K562 (cell line): ENCODE measurements at regions not wholly inside any gene's neighbourhood (a gene's known extent, or its start where the extent isn't known, plus 50 kb on each side); places are given as distances from the start of the nearest gene placed in this dataset.

Experiments used
- ATAC-seq: fragments of 200-7000 bp; cut with Tn5 transposase; 3 replicates; pipeline ENCODE4 v1.9.1; 2020; ENCODE audit warnings: moderate library complexity
- BruUV-seq: library from RNA; stranded (reverse); fragments of 400-500 nt; replicated peaks from 2 replicates; lab custom pipeline; 2021; lab: Mats Ljungman, UMichigan
- CTCF ChIA-PET: fragments of 300-600 bp; formaldehyde crosslinking; extraction: SDS; loops from one replicate; lab custom pipeline; 2021; ENCODE audit warnings: low intra/inter-chr PET ratio; lab: Yijun Ruan, JAX
- POLR2A ChIA-PET: fragments of 300-600, 350-650 bp; sonication (Branson Sonifier 250); formaldehyde crosslinking; extraction: SDS; loops from one replicate; lab custom pipeline; 2021; ENCODE audit warnings: antibody characterized with exemption, inconsistent platforms; lab: Yijun Ruan, JAX
- DNase-seq, 4 experiments: peaks; one replicate each; pipeline versions ENCODE4 v3.0.0 to v3.0.0-alpha.2; 2011 to 2018; ENCODE audit warnings: low spot score in 3 of 4, mixed read lengths in 3 of 4; ENCODE audit errors: extremely low read depth in 1 of 4
- FAIRE-seq: peaks from 2 replicates; lab custom pipeline; 2011; peaks lifted over from hg19 to GRCh38; lab: Jason Lieb, UNC
- H2AFZ ChIP-seq: 2 replicates; pipeline ENCODE4 v1.6.0; 2011; ENCODE audit warnings: low read depth, low read length, control low read depth, inconsistent platforms
- H3K27ac ChIP-seq: fragments of 200-600 bp; 3 replicates; pipeline ENCODE4 v1.8.0; 2011; ENCODE audit warnings: low read depth, mild to moderate bottlenecking, control low read depth, inconsistent platforms, low read length, moderate library complexity, mixed read lengths; ENCODE audit errors: extremely low read depth
- H3K27me3 ChIP-seq, 2 experiments: fragments of 300-600 bp in 1 of 2; 2 replicates in 1 of 2; 3 replicates in 1 of 2; pipeline versions ENCODE4 v1.6.0 to v1.8.0; 2011; ENCODE audit warnings: inconsistent platforms in 2 of 2, low read length in 2 of 2, mild to moderate bottlenecking in 1 of 2, mixed read lengths in 1 of 2, moderate library complexity in 1 of 2; ENCODE audit not compliant: control insufficient read depth in 2 of 2, insufficient read depth in 2 of 2
- H3K36me3 ChIP-seq: fragments of 300-600 bp; 3 replicates; pipeline ENCODE4 v1.8.0; 2011; ENCODE audit warnings: mild to moderate bottlenecking, low read length, inconsistent platforms; ENCODE audit not compliant: control insufficient read depth, insufficient read depth
- H3K4me1 ChIP-seq, 2 experiments: fragments of 200-600 bp in 1 of 2; replicated peaks in 1 of 2; 2 replicates in 1 of 2; 3 replicates in 1 of 2; pipeline versions ENCODE4 v1.5.1 to v1.8.0; 2011; ENCODE audit warnings: inconsistent platforms in 2 of 2, low read length in 2 of 2, mild to moderate bottlenecking in 1 of 2, mixed read lengths in 1 of 2, moderate library complexity in 1 of 2; ENCODE audit not compliant: control insufficient read depth in 2 of 2, insufficient read depth in 2 of 2
- H3K4me2 ChIP-seq: 2 replicates; pipeline ENCODE4 v1.6.1; 2011; ENCODE audit warnings: low read length, control low read depth, inconsistent platforms, mixed read lengths; ENCODE audit not compliant: insufficient read depth
- H3K4me3 ChIP-seq: fragments of 200-600 bp; sonication (generic), shearing (Covaris generic); 2 replicates; pipeline ENCODE4 v1.5.1; 2016; ENCODE audit warnings: control low read depth, inconsistent platforms
- H3K79me2 ChIP-seq: fragments of 200-600 bp; 3 replicates; pipeline ENCODE4 v1.8.0; 2011; ENCODE audit warnings: low read length, inconsistent platforms; ENCODE audit not compliant: control insufficient read depth, insufficient read depth
- H3K9ac ChIP-seq, 2 experiments: 2 replicates each; pipeline versions ENCODE4 v1.6.0 to v1.6.1; 2011; ENCODE audit warnings: low read depth in 2 of 2, low read length in 2 of 2, control low read depth in 1 of 2, inconsistent platforms in 1 of 2, mild to moderate bottlenecking in 1 of 2, mixed read lengths in 1 of 2; ENCODE audit not compliant: insufficient read depth in 1 of 2
- H3K9me1 ChIP-seq: one replicate; pipeline ENCODE4 v1.6.0; 2011; ENCODE audit warnings: inconsistent platforms, mild to moderate bottlenecking, low read length, moderate library complexity; ENCODE audit not compliant: control insufficient read depth, insufficient read depth
- H3K9me3 ChIP-seq: replicated peaks from 2 replicates; pipeline ENCODE4 v1.5.1; 2011; ENCODE audit warnings: low read depth, low read length, inconsistent platforms; ENCODE audit not compliant: control insufficient read depth, insufficient read depth
- H4K20me1 ChIP-seq: replicated peaks from 2 replicates; pipeline ENCODE4 v1.6.1; 2011; ENCODE audit warnings: low read length, inconsistent platforms, mixed read lengths; ENCODE audit not compliant: control insufficient read depth, insufficient read depth
- BMI1 ChIP-seq: fragments of 150-350 bp; IDR thresholded peaks from 2 replicates; pipeline ENCODE4 v1.6.1; 2014; ENCODE audit warnings: low read length
- CBX3 ChIP-seq, 2 experiments: IDR thresholded peaks; 1 replicate in 1 of 2; 2 replicates in 1 of 2; pipeline ENCODE4 v1.6.1; 2012; ENCODE audit warnings: inconsistent platforms in 2 of 2, low read length in 2 of 2, borderline replicate concordance in 1 of 2, control low read depth in 1 of 2
- CBX5 ChIP-seq: IDR thresholded peaks from 2 replicates; pipeline ENCODE4 v1.6.1; 2014; ENCODE audit warnings: low read depth, borderline replicate concordance
- E2F4 ChIP-seq: sonication (generic); formaldehyde crosslinking; IDR thresholded peaks from 2 replicates; pipeline ENCODE4 v1.8.0; 2022; ENCODE audit warnings: mild to moderate bottlenecking, low read depth, missing genetic modification reagents
- FOXJ2 ChIP-seq: fragments of 200-800 bp; sonication (Bioruptor generic); IDR thresholded peaks from 2 replicates; pipeline ENCODE4 v1.6.1; 2016; ENCODE audit warnings: missing genetic modification characterization, missing compliant biosample characterization
- KDM4B ChIP-seq, 2 experiments: fragments of 450-650 bp in 1 of 2; sonication (generic) in 1 of 2; IDR thresholded peaks; 2 replicates each; pipeline ENCODE4 v1.6.1; 2016 to 2017; ENCODE audit warnings: borderline replicate concordance in 2 of 2, antibody characterized with exemption in 1 of 2, low read depth in 1 of 2, mild to moderate bottlenecking in 1 of 2
- KDM5B ChIP-seq: fragments of 200-600 bp; sonication (generic); IDR thresholded peaks from 2 replicates; pipeline ENCODE4 v1.6.1; 2012; ENCODE audit warnings: low read depth, mild to moderate bottlenecking, moderate library complexity, low read length, control low read depth, inconsistent platforms; ENCODE audit not compliant: insufficient replicate concordance
- LCOR ChIP-seq: sonication (generic); formaldehyde crosslinking; IDR thresholded peaks from 2 replicates; pipeline ENCODE4 v1.8.0; 2022; ENCODE audit warnings: mild to moderate bottlenecking, missing genetic modification reagents
- MBD2 ChIP-seq: sonication (generic); IDR thresholded peaks from 2 replicates; pipeline ENCODE4 v1.6.1; 2016; ENCODE audit warnings: low read depth, borderline replicate concordance
- SREBF2 ChIP-seq: sonication (generic); formaldehyde crosslinking; IDR thresholded peaks from 2 replicates; pipeline ENCODE4 v1.4.0; 2020; ENCODE audit warnings: mild to moderate bottlenecking, missing genetic modification reagents
- USF2 ChIP-seq: sonication (generic); formaldehyde crosslinking; IDR thresholded peaks from 2 replicates; pipeline ENCODE4 v1.5.0; 2020; ENCODE audit warnings: missing genetic modification reagents
- WGBS: fragments of 100-300 bp; shearing (Covaris generic); methylation state at CpG from one replicate; pipeline ENCODE4 v1.1.6; 2016; ENCODE audit warnings: low coverage, mixed read lengths; ENCODE audit not compliant: insufficient coverage; ENCODE audit errors: missing lambda C conversion rate; 5-methylcytosine and 5-hydroxymethylcytosine counted together
- in situ Hi-C: fragments of 300-500 bp; cut with MboI; formaldehyde crosslinking; loops from 4 replicates; pipeline ENCODE4 v1.15.0; 2018; ENCODE audit warnings: inconsistent platforms, mixed read lengths
- intact Hi-C: fragments of 100-400 bp; cut with micrococcal nuclease; formaldehyde crosslinking; loops from 2 replicates; pipeline ENCODE4 v1.14.2; 2022

GRCh38 chr15:39416258-39416657, 164.6 kb upstream of the THBS1 start:
- ChIA-PET POLR2A (no interaction called here), CTCF (no interaction called here)
- DNase-seq: no peak
- no peak for FAIRE-seq
- ATAC-seq: no peak
- Histone ChIP-seq H4K20me1 (no peaks in the 10 kb centered on the region), H3K4me1 (no peaks in the 10 kb centered on the region; a peak in 1 of 5 replicates), H2AFZ (no peak overlapping the region), H3K9ac (no peak overlapping the region), H3K9me3 (peaks cover 11% of the 10 kb centered on the region), H3K36me3 (no peaks in the 10 kb centered on the region; the same call in 2 of the 3 replicates), H3K79me2 (no peaks in the 10 kb centered on the region), H3K9me1 (no peaks in the 10 kb centered on the region), H3K4me2 (no peak overlapping the region), H3K27me3 (no peaks in the 10 kb centered on the region), H3K4me3 (no peak overlapping the region), H3K27ac (no peak overlapping the region)
- intact Hi-C loops (no loop called here), in situ Hi-C loops (no loop called here)
- WGBS: 23% methylated on average over 4 of the region's 4 CpGs
- BruUV-seq: no TSS peak
- TF ChIP-seq SREBF2 (CRISPR knock-in tag): no peak
- TF ChIP-seq FOXJ2: no peak
- TF ChIP-seq KDM4B (IDR thresholded peaks at IDR 0.05; ENCODE audit: borderline replicate concordance in 2 of 2, low read depth in 1 of 2): no peak
- TF ChIP-seq CBX5: peak; percentile 85; the same call in 1 of the 2 replicates
- no peak for TF ChIP-seq KDM5B
- TF ChIP-seq MBD2: no peak
- no peak for TF ChIP-seq BMI1
- peak in 1 of 2 experiments; percentile 90; a peak in 2 of 3 replicates for TF ChIP-seq CBX3 (IDR thresholded peaks at IDR 0.05; ENCODE audit: borderline replicate concordance in 1 of 2, low read length in 2 of 2)
- no peak for TF ChIP-seq E2F4 (CRISPR knock-in tag)
- no peak for TF ChIP-seq USF2 (CRISPR knock-in tag)
- TF ChIP-seq LCOR: no peak
